K562 (cell line): ENCODE measurements at regions not wholly inside any gene's neighbourhood (a gene's known extent, or its start where the extent isn't known, plus 50 kb on each side); places are given as distances from the start of the nearest gene placed in this dataset.

ENCODE experiments used
- ATAC-seq: fragments of 200-7000 bp; cut with Tn5 transposase; 3 replicates; pipeline ENCODE4 v1.9.1; 2020; ENCODE audit warnings: moderate library complexity
- BruUV-seq: library from RNA; stranded (reverse); fragments of 400-500 nt; replicated peaks from 2 replicates; lab custom pipeline; 2021; lab: Mats Ljungman, UMichigan
- CTCF ChIA-PET: fragments of 300-600 bp; formaldehyde crosslinking; extraction: SDS; loops from one replicate; lab custom pipeline; 2021; ENCODE audit warnings: low intra/inter-chr PET ratio; lab: Yijun Ruan, JAX
- POLR2A ChIA-PET: fragments of 300-600, 350-650 bp; sonication (Branson Sonifier 250); formaldehyde crosslinking; extraction: SDS; loops from one replicate; lab custom pipeline; 2021; ENCODE audit warnings: antibody characterized with exemption, inconsistent platforms; lab: Yijun Ruan, JAX
- DNase-seq, 4 experiments: peaks; one replicate each; pipeline versions ENCODE4 v3.0.0 to v3.0.0-alpha.2; 2011 to 2018; ENCODE audit warnings: low spot score in 3 of 4, mixed read lengths in 3 of 4; ENCODE audit errors: extremely low read depth in 1 of 4
- FAIRE-seq: peaks from 2 replicates; lab custom pipeline; 2011; peaks lifted over from hg19 to GRCh38; lab: Jason Lieb, UNC
- H2AFZ ChIP-seq: 2 replicates; pipeline ENCODE4 v1.6.0; 2011; ENCODE audit warnings: low read depth, low read length, control low read depth, inconsistent platforms
- H3K27ac ChIP-seq: fragments of 200-600 bp; 3 replicates; pipeline ENCODE4 v1.8.0; 2011; ENCODE audit warnings: low read depth, mild to moderate bottlenecking, control low read depth, inconsistent platforms, low read length, moderate library complexity, mixed read lengths; ENCODE audit errors: extremely low read depth
- H3K27me3 ChIP-seq, 2 experiments: fragments of 300-600 bp in 1 of 2; 2 replicates in 1 of 2; 3 replicates in 1 of 2; pipeline versions ENCODE4 v1.6.0 to v1.8.0; 2011; ENCODE audit warnings: inconsistent platforms in 2 of 2, low read length in 2 of 2, mild to moderate bottlenecking in 1 of 2, mixed read lengths in 1 of 2, moderate library complexity in 1 of 2; ENCODE audit not compliant: control insufficient read depth in 2 of 2, insufficient read depth in 2 of 2
- H3K36me3 ChIP-seq: fragments of 300-600 bp; 3 replicates; pipeline ENCODE4 v1.8.0; 2011; ENCODE audit warnings: mild to moderate bottlenecking, low read length, inconsistent platforms; ENCODE audit not compliant: control insufficient read depth, insufficient read depth
- H3K4me1 ChIP-seq, 2 experiments: fragments of 200-600 bp in 1 of 2; replicated peaks in 1 of 2; 2 replicates in 1 of 2; 3 replicates in 1 of 2; pipeline versions ENCODE4 v1.5.1 to v1.8.0; 2011; ENCODE audit warnings: inconsistent platforms in 2 of 2, low read length in 2 of 2, mild to moderate bottlenecking in 1 of 2, mixed read lengths in 1 of 2, moderate library complexity in 1 of 2; ENCODE audit not compliant: control insufficient read depth in 2 of 2, insufficient read depth in 2 of 2
- H3K4me2 ChIP-seq: 2 replicates; pipeline ENCODE4 v1.6.1; 2011; ENCODE audit warnings: low read length, control low read depth, inconsistent platforms, mixed read lengths; ENCODE audit not compliant: insufficient read depth
- H3K4me3 ChIP-seq: fragments of 200-600 bp; sonication (generic), shearing (Covaris generic); 2 replicates; pipeline ENCODE4 v1.5.1; 2016; ENCODE audit warnings: control low read depth, inconsistent platforms
- H3K79me2 ChIP-seq: fragments of 200-600 bp; 3 replicates; pipeline ENCODE4 v1.8.0; 2011; ENCODE audit warnings: low read length, inconsistent platforms; ENCODE audit not compliant: control insufficient read depth, insufficient read depth
- H3K9ac ChIP-seq, 2 experiments: 2 replicates each; pipeline versions ENCODE4 v1.6.0 to v1.6.1; 2011; ENCODE audit warnings: low read depth in 2 of 2, low read length in 2 of 2, control low read depth in 1 of 2, inconsistent platforms in 1 of 2, mild to moderate bottlenecking in 1 of 2, mixed read lengths in 1 of 2; ENCODE audit not compliant: insufficient read depth in 1 of 2
- H3K9me1 ChIP-seq: one replicate; pipeline ENCODE4 v1.6.0; 2011; ENCODE audit warnings: inconsistent platforms, mild to moderate bottlenecking, low read length, moderate library complexity; ENCODE audit not compliant: control insufficient read depth, insufficient read depth
- H3K9me3 ChIP-seq: replicated peaks from 2 replicates; pipeline ENCODE4 v1.5.1; 2011; ENCODE audit warnings: low read depth, low read length, inconsistent platforms; ENCODE audit not compliant: control insufficient read depth, insufficient read depth
- H4K20me1 ChIP-seq: replicated peaks from 2 replicates; pipeline ENCODE4 v1.6.1; 2011; ENCODE audit warnings: low read length, inconsistent platforms, mixed read lengths; ENCODE audit not compliant: control insufficient read depth, insufficient read depth
- CBX3 ChIP-seq, 2 experiments: IDR thresholded peaks; 1 replicate in 1 of 2; 2 replicates in 1 of 2; pipeline ENCODE4 v1.6.1; 2012; ENCODE audit warnings: inconsistent platforms in 2 of 2, low read length in 2 of 2, borderline replicate concordance in 1 of 2, control low read depth in 1 of 2
- CUX1 ChIP-seq: fragments of 200-800 bp; sonication (Bioruptor generic); IDR thresholded peaks from 2 replicates; pipeline ENCODE4 v1.6.1; 2016; ENCODE audit warnings: missing genetic modification characterization, missing compliant biosample characterization
- HDAC1 ChIP-seq, 2 experiments: fragments of 450-650 bp; IDR thresholded peaks; 2 replicates each; pipeline ENCODE4 v1.6.1; 2016 to 2017; ENCODE audit warnings: inconsistent platforms in 1 of 2, mild to moderate bottlenecking in 1 of 2, moderate library complexity in 1 of 2
- HMBOX1 ChIP-seq: sonication (generic); IDR thresholded peaks from 2 replicates; pipeline ENCODE4 v1.6.1; 2016
- POLR3G ChIP-seq: IDR thresholded peaks from 2 replicates; pipeline ENCODE4 v1.6.1; 2011; ENCODE audit not compliant: insufficient read length, insufficient replicate concordance; ENCODE audit errors: extremely low read depth
- SAFB2 ChIP-seq: fragments of 200-400 bp; formaldehyde crosslinking; IDR thresholded peaks from 2 replicates; pipeline ENCODE4 v1.6.1; 2018; ENCODE audit warnings: borderline replicate concordance, low read length, low read depth, moderate library complexity; ENCODE audit not compliant: severe bottlenecking
- SP1 ChIP-seq: sonication (generic); formaldehyde crosslinking; IDR thresholded peaks from 2 replicates; pipeline ENCODE4 v1.8.1; 2022; ENCODE audit warnings: mild to moderate bottlenecking, missing genetic modification reagents
- ZC3H8 ChIP-seq: fragments of 450-650 bp; IDR thresholded peaks from 2 replicates; pipeline ENCODE4 v1.6.1; 2017
- ZNF121 ChIP-seq: sonication (generic); formaldehyde crosslinking; conservative IDR thresholded peaks from 2 replicates; pipeline ENCODE4 v1.8.0; 2022; ENCODE audit warnings: missing genetic modification reagents
- ZNF316 ChIP-seq: fragments of 450-650 bp; IDR thresholded peaks from 2 replicates; pipeline ENCODE4 v1.6.1; 2016
- ZNF740 ChIP-seq, 3 experiments: fragments of 200-800 bp in 1 of 3; sonication (Bioruptor generic) in 1 of 3; sonication (generic) in 1 of 3; formaldehyde crosslinking in 1 of 3; IDR thresholded peaks; 2 replicates each; pipeline versions ENCODE4 v1.6.1 to v1.8.0; 2016 to 2022; ENCODE audit warnings: mild to moderate bottlenecking in 2 of 3, missing compliant biosample characterization in 2 of 3, missing genetic modification characterization in 2 of 3, missing genetic modification reagents in 1 of 3
- WGBS: fragments of 100-300 bp; shearing (Covaris generic); methylation state at CpG from one replicate; pipeline ENCODE4 v1.1.6; 2016; ENCODE audit warnings: low coverage, mixed read lengths; ENCODE audit not compliant: insufficient coverage; ENCODE audit errors: missing lambda C conversion rate; 5-methylcytosine and 5-hydroxymethylcytosine counted together
- in situ Hi-C: fragments of 300-500 bp; cut with MboI; formaldehyde crosslinking; loops from 4 replicates; pipeline ENCODE4 v1.15.0; 2018; ENCODE audit warnings: inconsistent platforms, mixed read lengths
- intact Hi-C: fragments of 100-400 bp; cut with micrococcal nuclease; formaldehyde crosslinking; loops from 2 replicates; pipeline ENCODE4 v1.14.2; 2022

GRCh38 chr2:181158427-181158826, 178.0 kb downstream of the UBE2E3 start:
- WGBS: 0% methylated on average over 1 of the region's 1 CpG
- no peaks in the 10 kb centered on the region for H3K36me3 ChIP-seq
- no peak overlapping the region for H3K4me2 ChIP-seq
- CTCF ChIA-PET: no interaction called here
- no peak for FAIRE-seq
- TF ChIP-seq SP1 (CRISPR knock-in tag): no peak
- TF ChIP-seq CUX1 (CRISPR knock-in tag): no peak
- TF ChIP-seq ZNF316: no peak
- no peak for TF ChIP-seq ZC3H8
- TF ChIP-seq POLR3G: no peak
- TF ChIP-seq HDAC1 (IDR thresholded peaks at IDR 0.05): no peak
- TF ChIP-seq HMBOX1: no peak
- no peak for TF ChIP-seq ZNF740 (CRISPR knock-in tag; IDR thresholded peaks at IDR 0.05)
- TF ChIP-seq ZNF740 (tag; IDR thresholded peaks at IDR 0.05): no peak
- no peak for TF ChIP-seq CBX3 (IDR thresholded peaks at IDR 0.05; ENCODE audit: borderline replicate concordance in 1 of 2, low read length in 2 of 2)
- no peak for TF ChIP-seq SAFB2
- no peak for TF ChIP-seq ZNF121
- H4K20me1 ChIP-seq: no peaks in the 10 kb centered on the region
- H3K4me3 ChIP-seq: no peak overlapping the region
- no peak for ATAC-seq
- no peaks in the 10 kb centered on the region for H3K27me3 ChIP-seq
- H2AFZ ChIP-seq: no peak overlapping the region
- intact Hi-C loops (no loop called here), in situ Hi-C loops (no loop called here)
- POLR2A ChIA-PET: no interaction called here
- no peak overlapping the region for H3K9ac ChIP-seq
- H3K9me1 ChIP-seq: no peaks in the 10 kb centered on the region
- H3K27ac ChIP-seq: no peak overlapping the region
- DNase-seq: no peak
- no peaks in the 10 kb centered on the region for H3K9me3 ChIP-seq
- H3K79me2 ChIP-seq: no peaks in the 10 kb centered on the region
- H3K4me1 ChIP-seq: no peaks in the 10 kb centered on the region
- BruUV-seq: no TSS peak
